Heart right ventricle (tissue), 16 donors: ENCODE measurements at regions not wholly inside any gene's neighbourhood (a gene's known extent, or its start where the extent isn't known, plus 50 kb on each side); places are given as distances from the start of the nearest gene placed in this dataset.

Experiments used
- ATAC-seq, 8 donors: fragments of 200-7000 bp; cut with Tn5 transposase; one replicate each; pipeline ENCODE4 v1.9.1; 2020; ENCODE audit warnings: mild to moderate bottlenecking in 8 of 8, moderate library complexity in 8 of 8, moderate number of reproducible peaks in 1 of 8
- DNase-seq, 2 donors: peaks; one replicate each; pipeline ENCODE4 v3.0.0-alpha.2; 2020
- H3K27ac ChIP-seq, 10 donors: fragments of 200-600 bp; sonication (generic) in 2 of 10; one replicate each; pipeline versions ENCODE4 v1.5.0 to v1.8.0; 2020 to 2022; ENCODE audit warnings: mild to moderate bottlenecking in 3 of 10
- H3K27me3 ChIP-seq, 7 donors: fragments of 200-600 bp; one replicate each; pipeline ENCODE4 v1.8.0; 2021 to 2022; ENCODE audit warnings: mild to moderate bottlenecking in 2 of 7
- H3K36me3 ChIP-seq, 9 donors: fragments of 200-600 bp; sonication (generic) in 1 of 9; one replicate each; pipeline versions ENCODE4 v1.5.0 to v1.8.0; 2020 to 2022; ENCODE audit warnings: mild to moderate bottlenecking in 2 of 9
- H3K4me1 ChIP-seq, 9 donors: fragments of 200-600 bp; sonication (generic) in 1 of 9; one replicate each; pipeline versions ENCODE4 v1.5.0 to v1.8.0; 2020 to 2022; ENCODE audit warnings: mild to moderate bottlenecking in 4 of 9
- H3K4me3 ChIP-seq, 10 donors: fragments of 200-600 bp; sonication (generic) in 2 of 10; one replicate each; pipeline versions ENCODE4 v1.5.0 to v1.8.0; 2020 to 2022; ENCODE audit warnings: mild to moderate bottlenecking in 7 of 10, moderate library complexity in 2 of 10
- H3K9me3 ChIP-seq, 11 donors: fragments of 200-600 bp in 10 of 11; sonication (generic) in 2 of 11; one replicate each; pipeline versions ENCODE4 v1.5.0 to v1.8.0; 2013 to 2022; ENCODE audit warnings: mild to moderate bottlenecking in 2 of 11, control low read depth in 1 of 11, moderate library complexity in 1 of 11
- WGBS, 2 donors: extraction: QIAGEN DNeasy Blood & Tissue Kit; methylation state at CpG; one replicate each; pipeline ENCODE4 v1.1.7; 2013; ENCODE audit warnings: inconsistent platforms in 1 of 2; 5-methylcytosine and 5-hydroxymethylcytosine counted together
- intact Hi-C, 10 donors: fragments of 100-400 bp; cut with DNase I; formaldehyde crosslinking; loops; one replicate each; pipeline versions ENCODE4 v1.11.1 to v1.14.2; 2022
- TF ChIP-seq, protein P1 (sequence below), 9 donors: fragments of 200-600 bp; sonication (generic) in 2 of 9; IDR thresholded peaks; one replicate each; pipeline versions ENCODE4 v1.5.0 to v1.8.0; 2021 to 2022; ENCODE audit warnings: antibody characterized with exemption in 9 of 9, mild to moderate bottlenecking in 5 of 9, moderate library complexity in 1 of 9
- donor health status: Arrhythmogenic right ventricular cardiomyopathy.
- donor health status: ischemic (EF 13 %, LVEDD 7.1; RV severe dilation, severe dysfunction).
- donor health status: healthy with polysubstance abuse.
- donor health status: DM: no; HTN: yes; CAD: no.
- donor health status: DM: no; HTN: no; CAD: no.
- donor health status: ischemic (EF 25% LVEDD 6.9; RV normal size, moderate dysfunction).
- donor health status: ischemic (EF 25% LVEDD 5.7; RV mildly dilated, moderate dysfunction).
- donor health status: healthy.
- donor health status: DM: yes; HTN: yes; CAD: no.
- donor health status: Ischemic cardiomyopathy.
- donor health status: ischemic (EF 35%, LVEDD 5.7; RV mildly dilated, moderate dysfunction).
- donor health status: nonischemic (EF 11% LVEDD 7.7; RV severe dilation, severe dysfunction).
- donor health status: DM: yes; HTN: yes; CAD: no.
- donor health status: PGD.
- donor health status: ischemic (EF 29% LVEDD 5.4; RV normal size, mild dysfunction).
- donor health status: nonischemic (EF 23%, LVEDD 6.1; RV moderate dilation, normal function).

DNA sequence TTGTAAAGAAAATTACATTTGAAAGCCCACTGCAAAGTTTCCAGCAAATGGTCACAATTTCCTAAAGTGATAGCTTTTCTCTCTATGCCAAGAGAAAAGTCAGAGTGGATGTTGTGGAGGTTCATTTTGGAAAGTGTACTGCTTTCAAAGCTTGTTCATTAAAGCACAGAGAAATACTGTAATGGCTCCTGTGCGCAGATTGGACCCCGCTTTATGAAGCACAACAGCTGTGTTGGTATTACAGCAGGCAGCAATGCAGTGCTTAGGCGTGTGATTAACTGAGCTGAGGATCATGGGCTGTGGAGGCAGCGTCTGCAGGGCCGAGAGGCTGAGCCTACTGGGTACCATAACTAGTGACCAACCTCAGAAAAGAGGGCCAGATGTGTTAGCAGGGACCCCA, 478.4 kb upstream of the CFAP20DC start:
- WGBS, 2 donors, result 83 to 86% methylated on average over 5 of the region's 5 CpGs

GRCh38 chr3:59527493-59527892, 477.7 kb upstream of the CFAP20DC start:
- intact Hi-C loops, result no loop called here

More for the DNA sequence above, 478.4 kb upstream of the CFAP20DC start:
- Histone ChIP-seq H3K4me1 (peaks cover 0 to 4% (median 0%) of the 10 kb centered on the region in 9 donors), H3K27me3 (peaks cover 0 to 8% (median 0%) of the 10 kb centered on the region in 7 donors), H3K27ac (no peak overlapping the region), H3K36me3 (no peaks in the 10 kb centered on the region), H3K9me3 (peaks cover 0 to 7% (median 0%) of the 10 kb centered on the region in 11 donors), H3K4me3 (no peak overlapping the region)
- no peak for DNase-seq
- no peak for ATAC-seq
- intact Hi-C loops, result no loop called here
- TF ChIP-seq, protein P1, sequence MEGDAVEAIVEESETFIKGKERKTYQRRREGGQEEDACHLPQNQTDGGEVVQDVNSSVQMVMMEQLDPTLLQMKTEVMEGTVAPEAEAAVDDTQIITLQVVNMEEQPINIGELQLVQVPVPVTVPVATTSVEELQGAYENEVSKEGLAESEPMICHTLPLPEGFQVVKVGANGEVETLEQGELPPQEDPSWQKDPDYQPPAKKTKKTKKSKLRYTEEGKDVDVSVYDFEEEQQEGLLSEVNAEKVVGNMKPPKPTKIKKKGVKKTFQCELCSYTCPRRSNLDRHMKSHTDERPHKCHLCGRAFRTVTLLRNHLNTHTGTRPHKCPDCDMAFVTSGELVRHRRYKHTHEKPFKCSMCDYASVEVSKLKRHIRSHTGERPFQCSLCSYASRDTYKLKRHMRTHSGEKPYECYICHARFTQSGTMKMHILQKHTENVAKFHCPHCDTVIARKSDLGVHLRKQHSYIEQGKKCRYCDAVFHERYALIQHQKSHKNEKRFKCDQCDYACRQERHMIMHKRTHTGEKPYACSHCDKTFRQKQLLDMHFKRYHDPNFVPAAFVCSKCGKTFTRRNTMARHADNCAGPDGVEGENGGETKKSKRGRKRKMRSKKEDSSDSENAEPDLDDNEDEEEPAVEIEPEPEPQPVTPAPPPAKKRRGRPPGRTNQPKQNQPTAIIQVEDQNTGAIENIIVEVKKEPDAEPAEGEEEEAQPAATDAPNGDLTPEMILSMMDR (IDR thresholded peaks at IDR 0.05), result no peak

GRCh38 chr3:59526999-59527398, 477.2 kb upstream of the CFAP20DC start:
- no peak for DNase-seq
- H3K27me3 ChIP-seq, result peaks cover 0 to 8% (median 0%) of the 10 kb centered on the region in 7 donors
- TF ChIP-seq, protein P1 (IDR thresholded peaks at IDR 0.05), result no peak
- H3K27ac ChIP-seq, result no peak overlapping the region
- no peak overlapping the region for H3K4me3 ChIP-seq
- H3K9me3 ChIP-seq, result peaks cover 0 to 7% (median 0%) of the 10 kb centered on the region in 11 donors
- peaks cover 0 to 4% (median 0%) of the 10 kb centered on the region in 9 donors for H3K4me1 ChIP-seq
- intact Hi-C loops, result no loop called here
- no peaks in the 10 kb centered on the region for H3K36me3 ChIP-seq
- no peak for ATAC-seq

More at GRCh38 chr3:59527493-59527892, 477.7 kb upstream of the CFAP20DC start:
- TF ChIP-seq, protein P1 (IDR thresholded peaks at IDR 0.05), result no peak
- H3K4me1 ChIP-seq, result peaks cover 0 to 4% (median 0%) of the 10 kb centered on the region in 9 donors
- 74 to 80% methylated on average over 3 of the region's 3 CpGs for WGBS, 2 donors
- no peak for ATAC-seq
- H3K27ac ChIP-seq, result no peak overlapping the region
- no peak overlapping the region for H3K4me3 ChIP-seq
- no peaks in the 10 kb centered on the region for H3K36me3 ChIP-seq
- peaks cover 0 to 7% (median 0%) of the 10 kb centered on the region in 11 donors for H3K9me3 ChIP-seq
- H3K27me3 ChIP-seq, result peaks cover 0 to 8% (median 0%) of the 10 kb centered on the region in 7 donors
- DNase-seq, result no peak

- TF ChIP-seq, protein P1 (IDR thresholded peaks at IDR 0.05), result no peak
- Histone ChIP-seq H3K4me3 (no peak overlapping the region), H3K9me3 (peaks cover 0 to 7% (median 0%) of the 10 kb centered on the region in 11 donors), H3K4me1 (no peaks in the 10 kb centered on the region), H3K27ac (no peak overlapping the region), H3K27me3 (peaks cover 0 to 8% (median 0%) of the 10 kb centered on the region in 7 donors), H3K36me3 (no peaks in the 10 kb centered on the region)
- ATAC-seq, result no peak
- DNase-seq, result no peak
- intact Hi-C loops, result no loop called here
- 95 to 97% methylated on average over 2 of the region's 2 CpGs for WGBS, 2 donors
Observed at GRCh38 chr3:59522550-59522949, 472.7 kb upstream of the CFAP20DC start.
